Thyroid gland (tissue), 4 donors: ENCODE measurements at regions not wholly inside any gene's neighbourhood (a gene's known extent, or its start where the extent isn't known, plus 50 kb on each side); places are given as distances from the start of the nearest gene placed in this dataset.
A peak's percentile ranks its signal among the peaks of the same experiment; 100 is the strongest.

Source experiments
- DNase-seq, 2 donors: peaks; one replicate each; pipeline ENCODE4 v3.0.0-alpha.2; 2019
- H3K27ac ChIP-seq, 3 donors: fragments of 200-600 bp; sonication (generic); 1 replicate in 2 of 3; 2 replicates in 1 of 3; pipeline ENCODE4 v1.5.1; 2016 to 2019; ENCODE audit warnings: mild to moderate bottlenecking in 1 of 3, moderate library complexity in 1 of 3
- H3K27me3 ChIP-seq: fragments of 200-600 bp; sonication (generic); one replicate; pipeline ENCODE4 v1.5.1; 2019
- H3K36me3 ChIP-seq, 2 donors: fragments of 200-600 bp; sonication (generic); one replicate each; pipeline ENCODE4 v1.5.1; 2016 to 2019
- H3K4me1 ChIP-seq, 2 donors: fragments of 200-600 bp; sonication (generic); one replicate each; pipeline ENCODE4 v1.5.1; 2017 to 2019
- H3K4me3 ChIP-seq, 3 donors: fragments of 200-600 bp; sonication (generic); replicated peaks in 1 of 3; 1 replicate in 2 of 3; 2 replicates in 1 of 3; pipeline ENCODE4 v1.5.1; 2016; ENCODE audit warnings: mild to moderate bottlenecking in 1 of 3
- H3K9me3 ChIP-seq: fragments of 200-600 bp; sonication (generic); one replicate; pipeline ENCODE4 v1.5.1; 2017
- CTCF ChIP-seq, 6 experiments: fragments of 200-600 bp in 3 of 6; fragments of 450-650 bp in 3 of 6; sonication (generic) in 3 of 6; IDR thresholded peaks; one replicate each; pipeline ENCODE4 v1.5.1; 2016 to 2019; ENCODE audit warnings: antibody characterized with exemption in 6 of 6, mild to moderate bottlenecking in 2 of 6, inconsistent platforms in 1 of 6, moderate library complexity in 1 of 6
- POLR2A ChIP-seq, 2 donors: fragments of 450-650 bp; IDR thresholded peaks; one replicate each; pipeline ENCODE4 v1.6.1; 2017; ENCODE audit warnings: antibody characterized with exemption in 2 of 2, mild to moderate bottlenecking in 2 of 2, moderate library complexity in 1 of 2
- WGBS, 2 donors: methylation state at CpG; one replicate each; pipeline ENCODE4 v1.1.5; 2017; 5-methylcytosine and 5-hydroxymethylcytosine counted together
- intact Hi-C: fragments of 100-400 bp; cut with DNase I; formaldehyde crosslinking; loops from one replicate; pipeline ENCODE4 v1.15.1; 2023

GRCh38 chr4:33073811-33074210, 2353.6 kb downstream of the PCDH7 start:
- H3K4me1 ChIP-seq = peaks cover 22 to 23% of the 10 kb centered on the region in 2 donors
- no peak overlapping the region for H3K4me3 ChIP-seq
- intact Hi-C loops = no loop called here
- H3K27me3 ChIP-seq = no peaks in the 10 kb centered on the region
- H3K9me3 ChIP-seq = no peaks in the 10 kb centered on the region
- H3K27ac ChIP-seq = peak overlapping the region in 1 of 3 donors; percentile 24
- TF ChIP-seq CTCF (IDR thresholded peaks at IDR 0.05) = no peak
- no peak for TF ChIP-seq POLR2A (IDR thresholded peaks at IDR 0.05)
- H3K36me3 ChIP-seq = no peaks in the 10 kb centered on the region
- DNase-seq = no peak
- 66 to 75% methylated on average over 1 of the region's 1 CpG for WGBS, 2 donors

- WGBS, 2 donors = 97 to 98% methylated on average over 2 of the region's 2 CpGs
- TF ChIP-seq CTCF (IDR thresholded peaks at IDR 0.05) = no peak
- no peak for TF ChIP-seq POLR2A (IDR thresholded peaks at IDR 0.05)
- DNase-seq = no peak
- no peaks in the 10 kb centered on the region for H3K9me3 ChIP-seq
- peaks cover 18 to 20% of the 10 kb centered on the region in 2 donors for H3K4me1 ChIP-seq
- H3K36me3 ChIP-seq = no peaks in the 10 kb centered on the region
- no peaks in the 10 kb centered on the region for H3K27me3 ChIP-seq
- no peak overlapping the region for H3K4me3 ChIP-seq
- intact Hi-C loops = no loop called here
- H3K27ac ChIP-seq = no peak overlapping the region
Observed at GRCh38 chr4:33078145-33078544, 2358.0 kb downstream of the PCDH7 start.

GRCh38 chr4:33080275-33080674, 2360.1 kb downstream of the PCDH7 start:
- Histone ChIP-seq H3K36me3 (no peaks in the 10 kb centered on the region), H3K27ac (no peak overlapping the region), H3K9me3 (no peaks in the 10 kb centered on the region), H3K27me3 (no peaks in the 10 kb centered on the region), H3K4me3 (no peak overlapping the region), H3K4me1 (peaks cover under 1 to 8% of the 10 kb centered on the region in 2 donors)
- DNase-seq = no peak
- 83 to 91% methylated on average over 2 of the region's 2 CpGs for WGBS, 2 donors
- TF ChIP-seq CTCF (IDR thresholded peaks at IDR 0.05) = no peak
- TF ChIP-seq POLR2A (IDR thresholded peaks at IDR 0.05) = no peak
- intact Hi-C loops = no loop called here

- no peak for DNase-seq
- no peak overlapping the region for H3K4me3 ChIP-seq
- TF ChIP-seq CTCF (IDR thresholded peaks at IDR 0.05) (no peak), POLR2A (IDR thresholded peaks at IDR 0.05) (no peak)
- intact Hi-C loops = no loop called here
- H3K27me3 ChIP-seq = no peaks in the 10 kb centered on the region
- WGBS, 2 donors = 61 to 74% methylated on average over 2 of the region's 2 CpGs
- no peak overlapping the region for H3K27ac ChIP-seq
- no peaks in the 10 kb centered on the region for H3K4me1 ChIP-seq
- H3K36me3 ChIP-seq = no peaks in the 10 kb centered on the region
- no peaks in the 10 kb centered on the region for H3K9me3 ChIP-seq
Observed at GRCh38 chr4:33085709-33086108, 2365.5 kb downstream of the PCDH7 start.

GRCh38 chr4:33086331-33086925, 2366.3 kb downstream of the PCDH7 start:
- no peak for DNase-seq

More at GRCh38 chr4:33086331-33086925, 2366.3 kb downstream of the PCDH7 start:
- H3K27me3 ChIP-seq = no peaks in the 10 kb centered on the region
- intact Hi-C loops = no loop called here
- no peak overlapping the region for H3K4me3 ChIP-seq
- H3K27ac ChIP-seq = no peak overlapping the region
- H3K4me1 ChIP-seq = no peaks in the 10 kb centered on the region
- 47 to 59% methylated on average over 2 of the region's 2 CpGs for whole genome bisulfite sequencing, 2 donors
- H3K9me3 ChIP-seq = no peaks in the 10 kb centered on the region
- TF ChIP-seq CTCF (IDR thresholded peaks at IDR 0.05) = no peak
- TF ChIP-seq POLR2A (IDR thresholded peaks at IDR 0.05) = no peak
- H3K36me3 ChIP-seq = no peaks in the 10 kb centered on the region
